Tibial nerve (tissue), 4 donors: ENCODE measurements at regions not wholly inside any gene's neighbourhood (a gene's known extent, or its start where the extent isn't known, plus 50 kb on each side); places are given as distances from the start of the nearest gene placed in this dataset.

Experiments
- DNase-seq, 2 donors: peaks; one replicate each; pipeline ENCODE4 v3.0.0-alpha.2; 2019; ENCODE audit warnings: low spot score in 2 of 2
- H3K27ac ChIP-seq, 4 donors: fragments of 200-600 bp; sonication (generic) in 3 of 4; one replicate each; pipeline ENCODE4 v1.5.1; 2017 to 2019; ENCODE audit warnings: mild to moderate bottlenecking in 1 of 4
- H3K27me3 ChIP-seq, 2 donors: fragments of 200-600 bp; sonication (generic) in 1 of 2; one replicate each; pipeline versions ENCODE4 v1.5.1 to v1.6.0; 2017 to 2019
- H3K36me3 ChIP-seq, 3 donors: fragments of 200-600 bp; sonication (generic); one replicate each; pipeline ENCODE4 v1.5.1; 2018 to 2019
- H3K4me1 ChIP-seq, 4 donors: fragments of 200-600 bp; sonication (generic) in 3 of 4; one replicate each; pipeline ENCODE4 v1.5.1; 2017 to 2019
- H3K4me3 ChIP-seq, 4 donors: fragments of 200-600 bp; sonication (generic) in 3 of 4; one replicate each; pipeline ENCODE4 v1.5.1; 2017 to 2019; ENCODE audit warnings: mild to moderate bottlenecking in 1 of 4, moderate library complexity in 1 of 4
- H3K9me3 ChIP-seq, 4 donors: fragments of 200-600 bp; sonication (generic) in 3 of 4; one replicate each; pipeline ENCODE4 v1.5.1; 2017 to 2019
- EP300 ChIP-seq, 2 donors: sonication (generic); formaldehyde crosslinking; IDR thresholded peaks; one replicate each; pipeline ENCODE4 v1.6.1; 2017; ENCODE audit warnings: antibody characterized with exemption in 2 of 2, mild to moderate bottlenecking in 1 of 2
- POLR2A ChIP-seq, 2 donors: fragments of 450-650 bp; IDR thresholded peaks; one replicate each; pipeline ENCODE4 v1.6.1; 2017; ENCODE audit warnings: antibody characterized with exemption in 2 of 2, mild to moderate bottlenecking in 2 of 2, moderate library complexity in 2 of 2
- WGBS, 2 donors: methylation state at CpG; one replicate each; pipeline ENCODE4 v1.1.5; 2018; 5-methylcytosine and 5-hydroxymethylcytosine counted together
- TF ChIP-seq, protein P1 (sequence below), 5 experiments: fragments of 200-600 bp in 3 of 5; fragments of 450-650 bp in 2 of 5; sonication (generic) in 3 of 5; IDR thresholded peaks; one replicate each; pipeline ENCODE4 v1.5.1; 2016 to 2019; ENCODE audit warnings: antibody characterized with exemption in 5 of 5, mild to moderate bottlenecking in 3 of 5, moderate library complexity in 2 of 5

DNA sequence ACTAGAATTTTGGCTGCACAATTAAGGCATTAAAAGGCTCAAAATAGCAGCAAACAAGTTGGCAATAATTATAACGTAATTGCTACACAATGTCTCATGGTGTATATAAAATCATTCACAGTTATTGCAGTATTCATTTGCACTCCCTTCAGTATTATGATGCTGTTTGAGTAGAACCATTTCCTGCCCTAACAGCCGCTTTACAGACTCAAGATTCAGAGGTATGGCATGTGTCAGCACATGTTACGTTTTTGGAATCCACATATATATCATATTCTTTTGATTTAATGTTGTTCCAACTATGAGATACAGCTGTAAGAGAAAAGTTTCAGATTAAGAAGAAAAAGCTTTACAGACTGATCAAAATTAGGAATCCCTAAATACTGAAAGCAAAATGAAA, 56.3 kb upstream of the NCKAP5 start:
- H3K36me3 ChIP-seq: no peaks in the 10 kb centered on the region

DNA sequence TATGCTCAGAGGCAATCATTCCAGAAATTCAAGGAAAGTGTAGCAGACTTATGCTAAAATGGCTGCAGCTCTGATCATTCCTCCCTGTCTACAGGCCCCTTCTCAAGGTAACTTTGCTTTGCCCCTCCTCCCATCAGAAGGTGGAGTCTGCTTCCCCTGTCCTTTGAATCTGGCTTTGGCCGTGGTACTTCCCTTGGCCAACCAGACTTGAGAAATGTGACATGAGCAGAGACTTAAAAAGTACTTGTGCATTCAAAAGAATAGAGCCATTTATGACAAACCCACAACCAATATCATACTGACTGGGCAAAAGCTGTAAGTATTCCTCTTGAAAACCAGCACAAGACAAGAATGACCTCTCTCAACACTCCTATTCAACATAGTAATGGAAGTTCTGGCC, 59.5 kb upstream of the NCKAP5 start:
- WGBS, 2 donors: 39 to 52% methylated on average over 1 of the region's 1 CpG
- TF ChIP-seq EP300 (IDR thresholded peaks at IDR 0.05) (no peak), POLR2A (IDR thresholded peaks at IDR 0.05) (no peak)
- TF ChIP-seq, protein P1, sequence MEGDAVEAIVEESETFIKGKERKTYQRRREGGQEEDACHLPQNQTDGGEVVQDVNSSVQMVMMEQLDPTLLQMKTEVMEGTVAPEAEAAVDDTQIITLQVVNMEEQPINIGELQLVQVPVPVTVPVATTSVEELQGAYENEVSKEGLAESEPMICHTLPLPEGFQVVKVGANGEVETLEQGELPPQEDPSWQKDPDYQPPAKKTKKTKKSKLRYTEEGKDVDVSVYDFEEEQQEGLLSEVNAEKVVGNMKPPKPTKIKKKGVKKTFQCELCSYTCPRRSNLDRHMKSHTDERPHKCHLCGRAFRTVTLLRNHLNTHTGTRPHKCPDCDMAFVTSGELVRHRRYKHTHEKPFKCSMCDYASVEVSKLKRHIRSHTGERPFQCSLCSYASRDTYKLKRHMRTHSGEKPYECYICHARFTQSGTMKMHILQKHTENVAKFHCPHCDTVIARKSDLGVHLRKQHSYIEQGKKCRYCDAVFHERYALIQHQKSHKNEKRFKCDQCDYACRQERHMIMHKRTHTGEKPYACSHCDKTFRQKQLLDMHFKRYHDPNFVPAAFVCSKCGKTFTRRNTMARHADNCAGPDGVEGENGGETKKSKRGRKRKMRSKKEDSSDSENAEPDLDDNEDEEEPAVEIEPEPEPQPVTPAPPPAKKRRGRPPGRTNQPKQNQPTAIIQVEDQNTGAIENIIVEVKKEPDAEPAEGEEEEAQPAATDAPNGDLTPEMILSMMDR (IDR thresholded peaks at IDR 0.05): no peak
- no peak for DNase-seq

More for the DNA sequence above, 56.3 kb upstream of the NCKAP5 start:
- Histone ChIP-seq H3K4me3 (no peak overlapping the region), H3K4me1 (no peaks in the 10 kb centered on the region), H3K27ac (no peak overlapping the region), H3K9me3 (peaks cover 0 to 6% (median 0%) of the 10 kb centered on the region in 4 donors), H3K27me3 (no peaks in the 10 kb centered on the region)
- TF ChIP-seq POLR2A (IDR thresholded peaks at IDR 0.05) (no peak), EP300 (IDR thresholded peaks at IDR 0.05) (no peak)
- TF ChIP-seq, protein P1 (IDR thresholded peaks at IDR 0.05): no peak
- WGBS, 2 donors: 87 to 90% methylated on average over 3 of the region's 3 CpGs
- no peak for DNase-seq

DNA sequence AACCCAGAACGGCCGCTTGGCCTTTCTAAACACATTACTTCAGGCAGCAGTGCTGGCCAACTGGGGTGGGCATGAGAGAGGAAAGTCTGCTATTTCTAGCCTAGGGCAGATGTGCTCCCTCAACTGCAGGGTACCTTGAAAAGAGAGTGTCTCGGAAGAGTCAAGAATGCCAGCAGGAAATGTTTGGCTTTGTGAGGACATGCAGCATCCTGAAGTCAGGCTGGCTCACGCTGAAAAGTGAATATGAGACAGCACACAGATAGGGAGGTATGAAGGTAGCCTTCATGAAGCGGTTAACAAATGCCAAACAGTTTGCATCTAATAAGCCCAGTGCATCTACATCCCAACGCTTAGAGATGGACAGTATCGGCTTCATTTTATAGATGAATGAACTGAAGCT, 65.0 kb upstream of the NCKAP5 start:
- Histone ChIP-seq H3K36me3 (no peaks in the 10 kb centered on the region), H3K27me3 (no peaks in the 10 kb centered on the region), H3K4me3 (no peak overlapping the region), H3K4me1 (peaks cover 0 to 18% (median 5%) of the 10 kb centered on the region in 4 donors), H3K27ac (no peak overlapping the region), H3K9me3 (no peaks in the 10 kb centered on the region)
- WGBS, 2 donors: 93 to 94% methylated on average over 7 of the region's 7 CpGs
- DNase-seq: no peak
- TF ChIP-seq POLR2A (IDR thresholded peaks at IDR 0.05) (no peak), EP300 (IDR thresholded peaks at IDR 0.05) (no peak)
- TF ChIP-seq, protein P1 (IDR thresholded peaks at IDR 0.05): no peak

More for the DNA sequence above, 59.5 kb upstream of the NCKAP5 start:
- H3K4me1 ChIP-seq: no peaks in the 10 kb centered on the region
- H3K27ac ChIP-seq: no peak overlapping the region
- no peaks in the 10 kb centered on the region for H3K27me3 ChIP-seq
- H3K4me3 ChIP-seq: no peak overlapping the region
- H3K9me3 ChIP-seq: peaks cover 0 to 1% (median 0%) of the 10 kb centered on the region in 4 donors
- H3K36me3 ChIP-seq: no peaks in the 10 kb centered on the region

DNA sequence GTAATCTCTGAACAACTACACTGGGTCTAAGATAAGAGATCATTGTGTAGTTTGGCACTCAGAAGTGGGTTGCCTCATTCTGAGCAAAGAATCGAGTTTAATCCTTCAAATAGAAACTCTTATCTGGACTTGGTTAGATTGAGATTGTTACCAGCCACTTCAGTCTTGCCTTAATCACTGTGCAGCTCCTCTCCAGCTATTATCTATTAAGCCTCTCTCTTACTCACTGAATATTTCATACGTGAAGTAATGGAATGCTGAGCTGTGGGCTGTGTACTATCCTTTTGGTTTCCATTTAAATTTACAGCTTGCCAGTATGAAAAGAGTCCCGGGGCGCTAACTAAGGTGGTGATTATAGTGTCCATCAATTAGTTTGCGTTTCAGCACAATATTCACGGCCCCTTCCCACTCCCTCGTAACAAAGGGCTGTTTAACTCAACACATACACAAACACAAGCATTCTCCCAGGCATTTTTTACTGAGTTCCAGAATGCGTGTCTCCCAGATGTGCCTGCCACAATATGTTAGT, 65.7 kb upstream of the NCKAP5 start:
- TF ChIP-seq EP300 (IDR thresholded peaks at IDR 0.05): no peak
- TF ChIP-seq POLR2A (IDR thresholded peaks at IDR 0.05): no peak
- TF ChIP-seq, protein P1 (IDR thresholded peaks at IDR 0.05): no peak
- 28 to 35% methylated on average over 8 of the region's 8 CpGs for WGBS, 2 donors
- Histone ChIP-seq H3K9me3 (no peaks in the 10 kb centered on the region), H3K4me3 (peak overlapping the region in 1 of 4 donors; percentile 30), H3K27me3 (no peaks in the 10 kb centered on the region), H3K36me3 (no peaks in the 10 kb centered on the region), H3K27ac (peak overlapping the region in 2 of 4 donors; percentile 20 to 57), H3K4me1 (peaks cover 0 to 18% (median 5%) of the 10 kb centered on the region in 4 donors)
- no peak for DNase-seq

DNA sequence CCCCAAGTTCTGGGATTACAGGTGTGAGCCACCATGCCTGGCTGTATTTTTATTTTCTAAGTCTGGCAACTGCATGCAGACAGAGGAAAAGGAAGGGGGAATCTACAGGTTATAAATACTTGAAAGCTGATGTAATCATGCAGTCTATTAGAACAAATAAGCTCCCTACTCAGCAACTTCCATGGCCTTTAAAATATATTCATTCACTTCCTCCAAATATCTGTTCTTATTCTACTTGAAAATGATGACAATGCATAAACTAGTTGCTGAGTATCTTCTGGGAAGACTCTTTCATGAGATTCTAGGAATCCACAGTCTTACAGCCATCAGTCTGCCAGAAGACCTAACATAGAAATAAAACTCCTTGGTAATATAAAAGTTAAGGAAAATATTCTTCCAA, 66.9 kb upstream of the NCKAP5 start:
- Histone ChIP-seq H3K36me3 (no peaks in the 10 kb centered on the region), H3K9me3 (no peaks in the 10 kb centered on the region), H3K4me1 (peaks cover 0 to 18% (median 5%) of the 10 kb centered on the region in 4 donors), H3K27ac (no peak overlapping the region), H3K27me3 (no peaks in the 10 kb centered on the region), H3K4me3 (no peak overlapping the region)
- TF ChIP-seq EP300 (IDR thresholded peaks at IDR 0.05) (no peak), POLR2A (IDR thresholded peaks at IDR 0.05) (no peak)
- TF ChIP-seq, protein P1 (IDR thresholded peaks at IDR 0.05): no peak
- no peak for DNase-seq
